ENCODE measurements at regions not wholly inside any gene's neighbourhood (a gene's known extent, or its start where the extent isn't known, plus 50 kb on each side); places are given as distances from the start of the nearest gene placed in this dataset.

GRCh38 chr17:13688716-13689115 is 87.0 kb upstream of the HS3ST3A1 start:
- TF ChIP-seq CTCF (conservative IDR thresholded peaks at IDR 0.05) (no peak), ZFX (IDR thresholded peaks at IDR 0.05) (no peak)

All from C4-2B (cell line).